ENCODE measurements at regions not wholly inside any gene's neighbourhood (a gene's known extent, or its start where the extent isn't known, plus 50 kb on each side); places are given as distances from the start of the nearest gene placed in this dataset.

- DNase-seq (ENCODE audit: low read depth in 2 of 2), result no peak
Observed at GRCh38 chr1:208899438-208899837, 655.3 kb upstream of the PLXNA2 start.

- no peak for DNase-seq (ENCODE audit: low read depth in 2 of 2)
Observed at GRCh38 chr1:208903251-208903905, 659.2 kb upstream of the PLXNA2 start.

GRCh38 chr1:208907790-208908189, 663.6 kb upstream of the PLXNA2 start:
- no peak for DNase-seq (ENCODE audit: low read depth in 2 of 2)

- no peak for DNase-seq (ENCODE audit: low read depth in 2 of 2)
Observed at GRCh38 chr1:208909011-208909984, 665.1 kb upstream of the PLXNA2 start.

GRCh38 chr1:208910161-208910560, 666.0 kb upstream of the PLXNA2 start:
- DNase-seq (ENCODE audit: low read depth in 2 of 2), result no peak

- no peak for DNase-seq (ENCODE audit: low read depth in 2 of 2)
Observed at GRCh38 chr1:208917281-208917680, 666.2 kb upstream of the CAMK1G start.

- DNase-seq (ENCODE audit: low read depth in 2 of 2), result no peak
Observed at GRCh38 chr1:208917723-208918122, 665.8 kb upstream of the CAMK1G start.

GRCh38 chr1:208918160-208918559, 665.4 kb upstream of the CAMK1G start:
- DNase-seq (ENCODE audit: low read depth in 2 of 2), result no peak

GRCh38 chr1:208919371-208919770, 664.1 kb upstream of the CAMK1G start:
- DNase-seq (ENCODE audit: low read depth in 2 of 2), result no peak

GRCh38 chr1:208921259-208921658, 662.3 kb upstream of the CAMK1G start:
- DNase-seq (ENCODE audit: low read depth in 2 of 2), result no peak

- DNase-seq (ENCODE audit: low read depth in 2 of 2), result no peak
Observed at GRCh38 chr1:208923456-208923855, 660.1 kb upstream of the CAMK1G start.

- DNase-seq (ENCODE audit: low read depth in 2 of 2), result no peak
Observed at GRCh38 chr1:208923946-208924720, 659.4 kb upstream of the CAMK1G start.

- no peak for DNase-seq (ENCODE audit: low read depth in 2 of 2)
Observed at GRCh38 chr1:208924928-208925327, 658.6 kb upstream of the CAMK1G start.

- DNase-seq (ENCODE audit: low read depth in 2 of 2), result no peak
Observed at GRCh38 chr1:208928349-208929010, 655.0 kb upstream of the CAMK1G start.

GRCh38 chr1:208929575-208929974, 653.9 kb upstream of the CAMK1G start:
- DNase-seq (ENCODE audit: low read depth in 2 of 2), result no peak

- DNase-seq (ENCODE audit: low read depth in 2 of 2), result no peak
Observed at GRCh38 chr1:208931936-208932335, 651.6 kb upstream of the CAMK1G start.

GRCh38 chr1:208933984-208934525, 649.5 kb upstream of the CAMK1G start:
- no peak for DNase-seq (ENCODE audit: low read depth in 2 of 2)

- no peak for DNase-seq (ENCODE audit: low read depth in 2 of 2)
Observed at GRCh38 chr1:208934933-208935332, 648.6 kb upstream of the CAMK1G start.

- no peak for DNase-seq (ENCODE audit: low read depth in 2 of 2)
Observed at GRCh38 chr1:208935517-208936187, 647.9 kb upstream of the CAMK1G start.

GRCh38 chr1:208939537-208940085, 643.9 kb upstream of the CAMK1G start:
- no peak for DNase-seq (ENCODE audit: low read depth in 2 of 2)
